ENCODE measurements at regions not wholly inside any gene's neighbourhood (a gene's known extent, or its start where the extent isn't known, plus 50 kb on each side); places are given as distances from the start of the nearest gene placed in this dataset.

- no peak overlapping the region for H3K23ac ChIP-seq (ENCODE audit: low read depth, low read length)
- TF ChIP-seq RAD21 (IDR thresholded peaks at IDR 0.05; ENCODE audit: low read length) (no peak), BHLHE40 (IDR thresholded peaks at IDR 0.05; ENCODE audit: low read depth, low read length) (no peak), POLR2A (IDR thresholded peaks at IDR 0.05; ENCODE audit: low read depth, low read length) (no peak), CTCF (conservative IDR thresholded peaks at IDR 0.05; ENCODE audit: low read depth, low read length) (no peak), MAZ (IDR thresholded peaks at IDR 0.05; ENCODE audit: borderline replicate concordance, low read depth, low read length) (no peak)
- no peaks in the 10 kb centered on the region for H3K9me1 ChIP-seq (ENCODE audit: insufficient read depth, low read length)
- POLR2A ChIA-PET (ENCODE audit: unreplicated experiment) = no interaction called here
- no peak for ATAC-seq (ENCODE audit: low read depth)
- H3K4me2 ChIP-seq (ENCODE audit: low read depth, low read length) = no peak overlapping the region
- H2BK5ac ChIP-seq (ENCODE audit: low read depth, low read length, poor library complexity, severe bottlenecking) = no peak overlapping the region
- no peak overlapping the region for H2AK5ac ChIP-seq (ENCODE audit: low read depth, low read length)
- no peaks in the 10 kb centered on the region for H3K27me3 ChIP-seq (ENCODE audit: control insufficient read depth, insufficient read depth, low read length)
- CTCF ChIA-PET = interaction anchor here (0.9 kb wide), 1 partner anchor 9 kb away, joined by 3 read pairs; no protein-coding TSS in a partner anchor
- H3K4me1 ChIP-seq (ENCODE audit: control insufficient read depth, insufficient read depth, low read length) = no peaks in the 10 kb centered on the region
- H3K9ac ChIP-seq (ENCODE audit: low read depth, low read length) = no peak overlapping the region
- no peak overlapping the region for H3K18ac ChIP-seq (ENCODE audit: low read depth, low read length)
- H4K8ac ChIP-seq (ENCODE audit: low read depth in 2 of 2, low read length in 2 of 2) = no peak overlapping the region
- peak; percentile 11 for DNase-seq
- no peak overlapping the region for H3K27ac ChIP-seq (ENCODE audit: insufficient read depth, low read length)
- no peak overlapping the region for H2BK120ac ChIP-seq (ENCODE audit: low read depth, low read length)
- no TSS peak for BruUV-seq (replicated peaks)
- no peaks in the 10 kb centered on the region for H3K79me1 ChIP-seq (ENCODE audit: low read depth in 1 of 2, low read length in 2 of 2)
- no peaks in the 10 kb centered on the region for H3K36me3 ChIP-seq (ENCODE audit: control insufficient read depth, insufficient read depth, low read length)
- H2BK15ac ChIP-seq (ENCODE audit: low read depth, low read length) = no peak overlapping the region
- H3K4ac ChIP-seq (ENCODE audit: low read depth, low read length) = no peak overlapping the region
- WGBS, 2 experiments (ENCODE audit: extremely low coverage in 2 of 2, insufficient read length in 1 of 2) = no CpG with 5 or more reads among the region's 6 CpGs
- no peak overlapping the region for H3K4me3 ChIP-seq (ENCODE audit: insufficient read depth, low read depth, low read length)
- no peak overlapping the region for H4K91ac ChIP-seq (ENCODE audit: insufficient read depth, low read depth, low read length)
- H2AK9ac ChIP-seq (replicated peaks; ENCODE audit: low read depth, low read length, poor library complexity) = no peak overlapping the region
- intact Hi-C loops (cut with micrococcal nuclease) (loop anchor here (10.0 kb wide), 2 partner anchors 437 to 707 kb away; no protein-coding TSS in a partner anchor), in situ Hi-C loops (cut with MboI; ENCODE audit: low sequenced_read_pairs) (no loop called here), dilution Hi-C loops (cut with HindIII; ENCODE audit: low sequenced_read_pairs, unreplicated experiment) (no loop called here)
- H3K9me3 ChIP-seq (ENCODE audit: control insufficient read depth, insufficient read depth, low read length) = no peaks in the 10 kb centered on the region
- H4K5ac ChIP-seq (ENCODE audit: low read depth, low read length) = no peak overlapping the region; the same call in 1 of the 2 replicates
- no peak overlapping the region for H2AFZ ChIP-seq (replicated peaks; ENCODE audit: low read length, poor library complexity)
- H3K14ac ChIP-seq (replicated peaks; ENCODE audit: low read depth, low read length) = no peak overlapping the region
- H4K20me1 ChIP-seq (ENCODE audit: insufficient read depth, low read length) = no peaks in the 10 kb centered on the region
- H3K56ac ChIP-seq (ENCODE audit: extremely low read depth, insufficient read depth, low read length) = no peak overlapping the region
- peak overlapping the region; percentile 20; the same call in 1 of the 2 replicates for H2BK20ac ChIP-seq (ENCODE audit: low read depth, low read length)
Observed at GRCh38 chr6:22738194-22738593, 168.8 kb downstream of the HDGFL1 start.
